ENCODE measurements at regions not wholly inside any gene's neighbourhood (a gene's known extent, or its start where the extent isn't known, plus 50 kb on each side); places are given as distances from the start of the nearest gene placed in this dataset.

- TF ChIP-seq HMGXB4 (CRISPR knock-in tag; IDR thresholded peaks at IDR 0.05; ENCODE audit: borderline replicate concordance in 1 of 2, low read depth in 1 of 2), result peak in 1 of 2 experiments; percentile 5; a peak in 1 of 4 replicates
- TF ChIP-seq, protein P1, sequence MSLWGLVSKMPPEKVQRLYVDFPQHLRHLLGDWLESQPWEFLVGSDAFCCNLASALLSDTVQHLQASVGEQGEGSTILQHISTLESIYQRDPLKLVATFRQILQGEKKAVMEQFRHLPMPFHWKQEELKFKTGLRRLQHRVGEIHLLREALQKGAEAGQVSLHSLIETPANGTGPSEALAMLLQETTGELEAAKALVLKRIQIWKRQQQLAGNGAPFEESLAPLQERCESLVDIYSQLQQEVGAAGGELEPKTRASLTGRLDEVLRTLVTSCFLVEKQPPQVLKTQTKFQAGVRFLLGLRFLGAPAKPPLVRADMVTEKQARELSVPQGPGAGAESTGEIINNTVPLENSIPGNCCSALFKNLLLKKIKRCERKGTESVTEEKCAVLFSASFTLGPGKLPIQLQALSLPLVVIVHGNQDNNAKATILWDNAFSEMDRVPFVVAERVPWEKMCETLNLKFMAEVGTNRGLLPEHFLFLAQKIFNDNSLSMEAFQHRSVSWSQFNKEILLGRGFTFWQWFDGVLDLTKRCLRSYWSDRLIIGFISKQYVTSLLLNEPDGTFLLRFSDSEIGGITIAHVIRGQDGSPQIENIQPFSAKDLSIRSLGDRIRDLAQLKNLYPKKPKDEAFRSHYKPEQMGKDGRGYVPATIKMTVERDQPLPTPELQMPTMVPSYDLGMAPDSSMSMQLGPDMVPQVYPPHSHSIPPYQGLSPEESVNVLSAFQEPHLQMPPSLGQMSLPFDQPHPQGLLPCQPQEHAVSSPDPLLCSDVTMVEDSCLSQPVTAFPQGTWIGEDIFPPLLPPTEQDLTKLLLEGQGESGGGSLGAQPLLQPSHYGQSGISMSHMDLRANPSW (CRISPR knock-in tag; IDR thresholded peaks at IDR 0.05; ENCODE audit: borderline replicate concordance), result 0 out of 2 replicates have a peak, but pooled peaks have one; percentile 16
- TF ChIP-seq ISX (CRISPR knock-in tag; conservative IDR thresholded peaks at IDR 0.05), result no peak
- TF ChIP-seq ZNF292 (CRISPR knock-in tag; IDR thresholded peaks at IDR 0.05; ENCODE audit: borderline replicate concordance, low read depth), result 0 out of 2 replicates have a peak, but pooled peaks have one; percentile 6
- TF ChIP-seq ZNF3 (CRISPR knock-in tag; IDR thresholded peaks at IDR 0.05), result no peak
- TF ChIP-seq HHEX (CRISPR knock-in tag; IDR thresholded peaks at IDR 0.05), result 0 out of 2 replicates have a peak, but pooled peaks have one; percentile 1
- 0 out of 2 replicates have a peak, but pooled peaks have one; percentile 6 for TF ChIP-seq ZGPAT (CRISPR knock-in tag; IDR thresholded peaks at IDR 0.05)
Measured at GRCh38 chr2:120528693-120529076, 182.7 kb downstream of the INHBB start (continued).
